Heart left ventricle (tissue), 16 donors: ENCODE measurements at regions not wholly inside any gene's neighbourhood (a gene's known extent, or its start where the extent isn't known, plus 50 kb on each side); places are given as distances from the start of the nearest gene placed in this dataset.

Source experiments
- ATAC-seq, 4 donors: fragments of 200-7000 bp; cut with Tn5 transposase; one replicate each; pipeline ENCODE4 v1.9.1; 2020 to 2022; ENCODE audit warnings: moderate library complexity in 4 of 4, mild to moderate bottlenecking in 3 of 4, moderate number of reproducible peaks in 1 of 4
- DNase-seq, 5 donors: peaks; one replicate each; pipeline ENCODE4 v3.0.0-alpha.2; 2020
- H3K27ac ChIP-seq, 12 donors: fragments of 200-600 bp; sonication (generic) in 4 of 12; one replicate each; pipeline versions ENCODE4 v1.5.0 to v1.8.0; 2016 to 2022; ENCODE audit warnings: mild to moderate bottlenecking in 2 of 12
- H3K27me3 ChIP-seq, 9 donors: fragments of 200-600 bp; sonication (generic) in 2 of 9; one replicate each; pipeline versions ENCODE4 v1.5.1 to v1.8.0; 2016 to 2022; ENCODE audit warnings: mild to moderate bottlenecking in 3 of 9
- H3K36me3 ChIP-seq, 9 donors: fragments of 200-600 bp; sonication (generic) in 2 of 9; one replicate each; pipeline versions ENCODE4 v1.5.0 to v1.8.0; 2018 to 2022; ENCODE audit warnings: mild to moderate bottlenecking in 2 of 9
- H3K4me1 ChIP-seq, 12 donors: fragments of 200-600 bp; sonication (generic) in 4 of 12; one replicate each; pipeline versions ENCODE4 v1.5.0 to v1.8.0; 2016 to 2022; ENCODE audit warnings: mild to moderate bottlenecking in 3 of 12
- H3K4me3 ChIP-seq, 12 donors: fragments of 200-600 bp; sonication (generic) in 4 of 12; one replicate each; pipeline versions ENCODE4 v1.5.0 to v1.8.0; 2017 to 2022; ENCODE audit warnings: mild to moderate bottlenecking in 9 of 12, moderate library complexity in 4 of 12
- H3K9me3 ChIP-seq, 12 donors: fragments of 200-600 bp; sonication (generic) in 4 of 12; one replicate each; pipeline versions ENCODE4 v1.5.0 to v1.8.0; 2016 to 2022; ENCODE audit warnings: mild to moderate bottlenecking in 1 of 12
- CTCF ChIP-seq, 12 donors: fragments of 200-600 bp; sonication (generic) in 4 of 12; IDR thresholded peaks; one replicate each; pipeline versions ENCODE4 v1.5.0 to v1.8.0; 2018 to 2022; ENCODE audit warnings: antibody characterized with exemption in 12 of 12, mild to moderate bottlenecking in 5 of 12
- POLR2A ChIP-seq, 2 donors: fragments of 450-650 bp; IDR thresholded peaks; one replicate each; pipeline ENCODE4 v1.6.1; 2017; ENCODE audit warnings: antibody characterized with exemption in 2 of 2, mild to moderate bottlenecking in 2 of 2, moderate library complexity in 2 of 2
- WGBS, 4 donors: extraction: QIAGEN DNeasy Blood & Tissue Kit in 2 of 4; methylation state at CpG; one replicate each; pipeline versions ENCODE4 v1.1.5 to v1.1.7; 2013 to 2018; 5-methylcytosine and 5-hydroxymethylcytosine counted together
- intact Hi-C, 10 donors: fragments of 100-400 bp; cut with DNase I; formaldehyde crosslinking; loops; one replicate each; pipeline versions ENCODE4 v1.11.1 to v1.14.2; 2022
- donor health status: ischemic (EF 13 %, LVEDD 7.1; RV severe dilation, severe dysfunction).
- donor health status: healthy with polysubstance abuse.
- donor health status: DM: no; HTN: yes; CAD: no.
- donor health status: DM: no; HTN: no; CAD: no.
- donor health status: ischemic (EF 25% LVEDD 6.9; RV normal size, moderate dysfunction).
- donor health status: ischemic (EF 25% LVEDD 5.7; RV mildly dilated, moderate dysfunction).
- donor health status: healthy.
- donor health status: DM: yes; HTN: yes; CAD: no.
- donor health status: ischemic (EF 35%, LVEDD 5.7; RV mildly dilated, moderate dysfunction).
- donor health status: nonischemic (EF 11% LVEDD 7.7; RV severe dilation, severe dysfunction).
- donor health status: DM: yes; HTN: yes; CAD: no.
- donor health status: PGD.
- donor health status: ischemic (EF 29% LVEDD 5.4; RV normal size, mild dysfunction).
- donor health status: nonischemic (EF 23%, LVEDD 6.1; RV moderate dilation, normal function).

- WGBS, 4 donors, result 78 to 84% (median 81%) methylated on average over 4 of the region's 4 CpGs
- H3K4me1 ChIP-seq, result no peaks in the 10 kb centered on the region
- H3K27ac ChIP-seq, result no peak overlapping the region
- H3K9me3 ChIP-seq, result no peaks in the 10 kb centered on the region
- no peaks in the 10 kb centered on the region for H3K27me3 ChIP-seq
- no peak for ATAC-seq
- no peak overlapping the region for H3K4me3 ChIP-seq
- TF ChIP-seq POLR2A (IDR thresholded peaks at IDR 0.05) (no peak), CTCF (IDR thresholded peaks at IDR 0.05) (no peak)
- DNase-seq, result no peak
- no peaks in the 10 kb centered on the region for H3K36me3 ChIP-seq
- intact Hi-C loops, result no loop called here
These were observed 902.1 kb upstream of the SEMA6D start for GRCh38 chr15:46815240-46815639.

GRCh38 chr15:46815765-46816164 is 901.5 kb upstream of the SEMA6D start:
- WGBS, 4 donors, result 68 to 82% (median 76%) methylated on average over 1 of the region's 1 CpG
- no peaks in the 10 kb centered on the region for H3K9me3 ChIP-seq
- TF ChIP-seq POLR2A (IDR thresholded peaks at IDR 0.05) (no peak), CTCF (IDR thresholded peaks at IDR 0.05) (no peak)
- no peaks in the 10 kb centered on the region for H3K27me3 ChIP-seq
- ATAC-seq (no peak), DNase-seq (peak in 3 of 5 donors; percentile 10 to 48 (median 43))
- no peaks in the 10 kb centered on the region for H3K4me1 ChIP-seq
- no peak overlapping the region for H3K27ac ChIP-seq
- intact Hi-C loops, result no loop called here
- no peak overlapping the region for H3K4me3 ChIP-seq
- no peaks in the 10 kb centered on the region for H3K36me3 ChIP-seq

GRCh38 chr15:46848704-46849103 is 868.6 kb upstream of the SEMA6D start:
- Histone ChIP-seq H3K9me3 (peaks cover 0 to 7% (median 0%) of the 10 kb centered on the region in 12 donors), H3K36me3 (no peaks in the 10 kb centered on the region), H3K4me1 (no peaks in the 10 kb centered on the region), H3K27ac (no peak overlapping the region), H3K27me3 (no peaks in the 10 kb centered on the region), H3K4me3 (no peak overlapping the region)
- 67 to 88% (median 80%) methylated on average over 1 of the region's 1 CpG for WGBS, 4 donors
- no peak for DNase-seq
- intact Hi-C loops, result no loop called here
- TF ChIP-seq CTCF (IDR thresholded peaks at IDR 0.05) (no peak), POLR2A (IDR thresholded peaks at IDR 0.05) (no peak)
- peak in 1 of 4 donors; percentile 50 for ATAC-seq

GRCh38 chr15:46853600-46853999 is 863.7 kb upstream of the SEMA6D start:
- Histone ChIP-seq H3K4me1 (peaks cover 0 to 11% (median 0%) of the 10 kb centered on the region in 12 donors), H3K4me3 (no peak overlapping the region), H3K9me3 (peaks cover 0 to 6% (median 0%) of the 10 kb centered on the region in 12 donors), H3K27ac (no peak overlapping the region), H3K36me3 (no peaks in the 10 kb centered on the region), H3K27me3 (no peaks in the 10 kb centered on the region)
- DNase-seq (no peak), ATAC-seq (no peak)
- intact Hi-C loops, result no loop called here
- TF ChIP-seq CTCF (IDR thresholded peaks at IDR 0.05) (no peak), POLR2A (IDR thresholded peaks at IDR 0.05) (no peak)
- WGBS, 4 donors, result 62 to 77% (median 68%) methylated on average over 2 of the region's 2 CpGs
